NCI-H146 (cell line): ENCODE measurements at regions not wholly inside any gene's neighbourhood (a gene's known extent, or its start where the extent isn't known, plus 50 kb on each side); places are given as distances from the start of the nearest gene placed in this dataset.
"Not testable (repeated sequence)": the region's sequence is repeated elsewhere in the genome, so short reads cannot be mapped to it uniquely, and the experiment has no call there.

Experiments used
- DNase-seq: peaks from one replicate; lab custom pipeline; 2025; lab: John Stamatoyannopoulos, UW

DNA sequence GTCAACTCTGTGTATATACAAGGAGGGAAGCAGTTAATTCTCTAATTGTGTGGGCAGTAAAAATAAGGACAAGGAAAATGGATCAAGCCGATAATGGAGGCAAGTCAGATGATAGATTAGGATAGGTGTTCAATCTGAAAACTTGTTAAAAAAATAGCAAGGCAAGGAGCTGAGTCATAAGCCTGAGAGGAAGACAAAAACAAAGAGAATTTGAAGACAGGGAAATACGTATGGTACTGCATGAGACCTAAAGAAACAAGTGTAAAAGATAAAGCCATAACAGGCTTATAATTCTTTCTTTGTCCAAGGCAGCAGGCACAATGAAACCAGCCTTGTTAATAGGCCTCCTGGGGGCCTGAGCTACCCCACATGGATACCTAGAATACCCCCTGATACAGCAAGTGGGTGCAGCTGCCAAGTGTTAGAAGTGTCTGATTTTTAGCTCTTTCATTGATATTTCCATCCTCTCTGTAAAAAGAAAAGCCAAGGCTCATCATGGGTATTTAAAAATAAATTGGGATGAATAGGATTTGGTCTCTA, 1570.6 kb upstream of the LRRTM3 start:
- DNase-seq, result no peak

DNA sequence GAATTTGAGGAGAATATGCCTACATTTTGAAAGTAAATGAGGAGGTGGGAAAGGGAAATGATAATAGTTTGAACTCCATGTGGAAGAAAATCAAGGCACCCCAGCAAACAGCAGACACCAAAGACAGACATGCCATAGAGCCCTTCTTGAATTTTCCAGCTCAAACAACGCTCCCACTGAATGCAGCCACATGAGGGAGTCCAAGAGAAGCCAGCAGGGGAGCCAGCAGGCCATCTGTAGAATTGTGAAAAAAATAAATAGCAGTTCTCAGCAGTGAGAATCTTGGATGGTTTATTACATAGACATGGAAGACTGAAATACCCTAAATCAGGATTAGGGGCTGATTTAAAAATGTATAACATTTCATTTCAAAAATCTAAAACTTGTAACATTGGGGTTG, 1567.3 kb upstream of the LRRTM3 start:
- DNase-seq, result no peak

DNA sequence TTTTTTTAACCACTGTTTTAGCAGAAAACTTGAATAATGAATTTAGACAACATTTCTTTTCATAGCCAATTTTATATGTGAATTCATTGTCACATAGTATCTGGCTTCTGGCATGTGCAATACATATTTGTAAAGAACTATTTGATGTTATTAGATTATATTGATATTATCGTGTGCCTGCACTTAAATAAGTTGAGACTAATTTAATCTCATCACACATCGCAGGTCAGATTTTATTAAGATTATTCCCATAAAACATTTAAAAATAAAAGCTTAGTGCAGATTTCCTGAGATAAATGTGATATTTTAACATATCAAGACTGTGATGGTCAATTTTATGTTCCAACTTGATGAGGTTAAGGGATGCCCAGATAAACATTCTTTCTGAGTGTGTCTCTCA, 1565.3 kb upstream of the LRRTM3 start:
- DNase-seq, result no peak

DNA sequence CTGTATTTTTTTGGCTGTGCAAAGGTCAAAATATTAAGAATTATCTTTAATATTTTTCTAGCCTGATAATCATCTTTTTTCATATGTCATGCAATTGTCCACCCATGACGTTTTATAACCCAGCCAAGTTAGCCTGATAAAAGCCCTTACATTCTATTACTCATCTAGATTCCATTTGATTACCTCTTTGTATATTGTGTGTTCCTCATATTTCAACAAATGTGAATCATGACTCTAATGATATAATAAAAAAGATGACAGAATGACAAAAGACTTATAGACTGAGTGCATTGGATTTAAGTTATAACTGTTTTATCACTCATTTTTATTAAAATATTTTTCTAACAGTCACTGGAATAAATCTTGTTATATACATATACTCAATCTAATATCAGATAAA, 1560.0 kb upstream of the LRRTM3 start:
- DNase-seq, result no peak

DNA sequence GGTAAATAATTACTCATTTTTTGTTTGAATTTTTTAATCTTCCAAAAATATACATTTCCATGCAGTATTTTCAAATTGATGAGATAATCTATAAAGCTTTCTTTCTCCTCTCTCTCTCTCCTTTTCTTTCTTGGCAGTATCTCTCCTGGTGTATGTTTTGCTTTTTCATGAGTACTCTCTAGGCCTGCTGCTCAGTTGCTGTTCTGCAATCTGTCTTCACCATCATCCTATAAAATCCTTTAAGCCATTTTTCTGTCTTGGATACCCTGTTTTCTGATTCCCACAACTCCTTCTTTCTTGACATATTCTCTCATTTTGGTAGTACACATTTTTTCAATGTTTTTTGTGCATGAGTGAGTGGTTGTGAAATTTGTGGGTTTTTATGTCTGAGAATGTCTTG, 1558.1 kb upstream of the LRRTM3 start:
- DNase-seq, result no peak

DNA sequence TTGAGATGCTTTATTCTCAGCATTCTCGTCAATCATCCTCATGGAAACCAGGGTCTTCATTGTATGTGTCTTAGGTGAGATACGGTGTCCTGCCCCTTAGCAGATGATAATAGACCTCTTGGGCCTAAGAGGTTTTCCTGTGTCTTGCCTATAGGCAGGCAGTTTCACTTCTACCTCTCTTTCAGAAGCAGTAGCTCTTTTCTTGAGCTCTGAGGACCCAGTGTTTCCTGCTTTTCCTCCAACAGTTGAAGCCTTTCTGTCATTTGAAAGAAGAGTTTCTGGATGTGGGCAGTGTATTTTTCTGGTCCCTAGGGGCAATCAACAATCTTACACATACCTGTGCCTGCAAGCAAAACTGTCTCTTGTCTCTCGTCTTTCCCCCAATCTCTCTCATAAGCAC, 1550.3 kb upstream of the LRRTM3 start:
- DNase-seq, result no peak

DNA sequence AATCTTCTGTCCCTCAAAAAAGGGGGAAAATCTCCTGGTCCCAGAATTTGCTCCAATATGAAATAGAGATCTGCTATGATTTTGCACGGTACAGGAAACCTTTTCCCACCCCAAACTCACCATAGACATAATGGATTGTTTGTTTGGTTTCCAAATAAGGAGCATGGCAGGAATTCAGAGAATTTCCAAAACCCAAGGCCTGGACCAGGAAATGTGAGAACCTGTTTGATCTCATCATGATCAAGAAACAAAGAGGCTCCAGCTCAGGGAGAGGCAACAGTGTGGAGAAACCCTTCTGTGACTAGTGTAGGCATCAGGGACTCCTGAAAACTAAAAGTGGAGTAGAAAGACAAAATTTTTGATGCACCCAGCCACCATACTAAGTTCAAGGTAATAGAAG, 1548.1 kb upstream of the LRRTM3 start:
- no peak for DNase-seq

DNA sequence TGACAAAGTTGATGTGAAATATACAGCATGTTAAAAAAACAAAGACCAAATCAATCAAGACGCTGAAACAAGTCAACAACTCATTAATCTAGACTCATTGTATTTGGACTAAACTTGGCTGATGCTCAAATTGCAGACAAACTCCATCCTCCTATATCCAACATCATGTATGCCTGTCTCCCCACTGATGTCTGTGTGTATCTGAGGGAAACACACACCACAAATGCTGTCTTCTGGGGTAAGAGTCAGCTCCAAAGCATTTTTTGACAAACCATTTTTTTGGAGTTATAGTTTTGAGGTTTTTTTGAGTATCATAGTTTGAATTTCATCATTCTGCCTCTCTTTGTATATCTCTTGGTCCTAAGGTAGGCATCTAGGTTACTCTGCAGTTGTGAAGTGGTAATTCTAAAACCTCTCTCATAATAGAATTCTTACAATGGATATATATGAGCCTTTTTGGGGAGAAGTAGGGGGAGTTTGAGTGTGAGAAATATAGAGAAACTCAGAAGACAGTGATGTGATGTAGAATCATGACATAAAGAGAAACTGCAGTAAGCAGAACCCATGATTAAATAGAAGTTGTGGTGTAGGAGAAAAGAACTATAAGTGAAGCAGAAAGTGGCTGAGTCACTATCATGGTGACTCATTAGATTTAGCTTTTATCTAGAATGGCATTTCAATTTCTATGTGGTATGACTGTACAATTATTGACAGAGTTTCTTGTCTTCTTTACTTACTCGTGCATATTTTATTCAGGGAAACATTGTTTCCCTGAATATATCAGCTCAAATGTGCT, 1531.1 kb upstream of the LRRTM3 start:
- DNase-seq, result no peak

DNA sequence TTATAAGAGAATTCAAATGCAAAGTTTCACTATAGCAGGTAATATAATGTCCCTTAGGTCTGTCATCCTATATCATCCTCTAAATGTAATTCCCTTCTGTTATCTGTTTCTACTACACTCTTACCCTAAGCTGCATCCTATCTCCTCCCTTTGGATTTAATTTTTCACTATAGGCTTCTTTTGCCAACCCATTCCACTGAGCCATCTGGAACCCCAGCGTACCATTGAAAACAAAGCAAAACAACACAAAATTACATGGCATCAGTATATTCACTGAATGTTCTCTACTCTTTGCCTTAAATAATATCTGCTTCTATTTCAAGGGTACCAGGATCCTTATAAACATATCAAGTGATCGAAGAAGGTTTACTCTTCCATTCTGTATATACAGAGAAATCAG, 1530.2 kb upstream of the LRRTM3 start:
- DNase-seq, result no peak

DNA sequence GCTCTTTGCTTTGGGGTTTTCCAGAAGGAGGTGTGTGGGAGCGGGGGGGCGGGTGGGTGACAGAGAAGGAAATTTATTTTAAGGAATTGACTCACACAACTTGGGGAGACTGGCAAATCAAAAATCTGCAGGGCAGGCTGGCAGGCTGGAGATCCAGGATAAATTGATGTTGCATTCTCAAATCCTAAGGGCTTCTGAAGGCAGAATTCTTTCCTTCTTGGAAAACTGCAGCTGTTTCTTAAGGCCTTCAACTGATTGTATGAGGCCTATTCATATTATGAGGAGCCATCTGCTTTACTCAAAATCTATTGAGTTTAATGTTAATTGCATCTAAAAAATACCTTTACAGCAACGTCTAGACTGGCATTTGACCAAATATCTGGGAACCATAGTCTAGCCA, 1528.8 kb upstream of the LRRTM3 start:
- no peak for DNase-seq

DNA sequence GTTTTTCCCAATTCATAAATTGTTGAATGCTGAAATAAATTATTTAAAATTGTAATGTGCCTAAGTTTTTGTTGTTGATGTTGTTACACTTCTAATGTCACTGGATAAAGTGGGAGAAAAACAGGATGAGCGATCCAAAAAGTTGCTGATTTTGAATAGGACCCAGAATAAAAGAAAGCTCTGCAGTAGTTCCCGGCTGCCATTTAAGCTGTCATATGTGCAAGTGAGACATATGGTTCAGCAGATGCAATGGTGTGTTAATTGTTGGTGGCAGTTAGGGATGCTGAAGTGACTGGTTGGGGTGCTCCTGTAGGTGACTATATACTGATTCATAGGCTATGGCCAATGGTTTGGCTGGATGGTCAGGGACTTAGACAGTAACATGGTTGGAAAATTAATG, 1517.4 kb upstream of the LRRTM3 start:
- no peak for DNase-seq

DNA sequence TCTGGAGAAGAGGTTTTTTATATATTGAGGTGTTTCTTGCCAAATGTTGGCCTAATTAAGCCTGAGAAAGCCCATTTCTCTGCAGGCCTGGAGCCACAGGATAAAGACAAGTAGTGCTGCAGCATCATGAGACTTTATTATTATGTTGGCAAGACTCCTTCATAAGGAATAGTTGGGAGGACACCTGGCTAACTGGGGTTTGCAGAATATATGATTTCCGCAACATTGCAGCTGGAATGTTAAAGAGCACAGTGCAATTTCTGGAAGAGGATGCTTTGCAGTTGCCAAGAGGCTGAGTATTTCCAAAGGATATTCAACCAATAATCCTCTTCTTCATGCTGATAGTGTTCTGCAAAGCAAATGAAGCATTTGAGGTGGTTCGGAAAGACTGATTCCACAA, 1512.8 kb upstream of the LRRTM3 start:
- DNase-seq, result no peak

DNA sequence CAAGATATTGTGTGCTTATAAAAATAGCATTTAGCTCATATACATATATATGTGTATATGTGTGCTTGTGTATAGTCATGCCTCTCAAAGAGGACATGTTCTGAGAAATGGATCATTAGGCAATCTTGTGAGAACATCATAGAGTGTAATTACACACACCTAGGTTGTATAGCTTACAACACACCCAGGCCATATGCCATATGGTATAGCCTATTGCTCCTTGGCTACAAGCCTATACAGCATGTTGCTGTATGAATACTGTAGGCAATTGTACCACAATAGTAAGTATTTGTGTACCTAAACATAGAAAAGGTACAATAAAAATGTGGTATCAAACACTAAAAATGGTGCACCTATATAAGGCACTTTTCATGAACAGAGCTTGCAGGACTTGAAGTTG, 1510.5 kb upstream of the LRRTM3 start:
- DNase-seq, result no peak

DNA sequence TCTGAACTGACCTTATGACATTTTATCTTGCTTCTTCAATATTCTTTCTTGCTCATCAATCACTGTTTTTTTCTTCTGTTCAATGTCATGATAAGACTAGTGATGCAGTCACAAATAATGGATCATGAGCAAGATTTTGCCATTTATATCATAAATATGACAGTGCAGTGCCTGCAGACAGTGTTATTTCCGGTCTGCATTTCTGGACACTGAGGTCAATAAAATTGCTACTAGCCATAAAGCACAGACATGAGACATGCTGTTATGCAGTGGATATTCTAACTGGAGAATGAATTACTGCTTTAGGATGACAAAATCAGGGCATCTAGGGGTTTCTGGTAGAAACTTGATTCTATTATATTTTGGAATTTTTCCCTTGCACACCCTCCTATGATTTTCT, 1509.7 kb upstream of the LRRTM3 start:
- DNase-seq, result no peak

DNA sequence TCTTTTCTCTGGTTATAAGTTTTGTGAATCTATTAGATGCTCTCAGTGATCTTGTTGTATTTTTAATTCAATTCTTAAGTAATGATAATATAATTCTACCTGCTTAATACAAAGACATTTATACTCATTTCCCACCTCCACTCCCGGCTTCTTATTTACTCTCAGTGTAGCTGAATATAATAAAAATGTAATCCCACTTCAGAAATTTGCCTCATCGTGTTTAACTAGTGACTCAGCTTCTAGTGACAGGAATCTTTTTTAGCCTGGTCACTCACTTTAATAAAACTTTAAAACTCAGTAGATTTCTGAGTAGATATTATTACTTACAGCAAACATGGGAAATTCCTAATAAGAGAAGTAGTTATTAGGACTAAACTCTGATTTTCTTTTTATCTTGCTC, 1506.2 kb upstream of the LRRTM3 start:
- DNase-seq, result no peak

DNA sequence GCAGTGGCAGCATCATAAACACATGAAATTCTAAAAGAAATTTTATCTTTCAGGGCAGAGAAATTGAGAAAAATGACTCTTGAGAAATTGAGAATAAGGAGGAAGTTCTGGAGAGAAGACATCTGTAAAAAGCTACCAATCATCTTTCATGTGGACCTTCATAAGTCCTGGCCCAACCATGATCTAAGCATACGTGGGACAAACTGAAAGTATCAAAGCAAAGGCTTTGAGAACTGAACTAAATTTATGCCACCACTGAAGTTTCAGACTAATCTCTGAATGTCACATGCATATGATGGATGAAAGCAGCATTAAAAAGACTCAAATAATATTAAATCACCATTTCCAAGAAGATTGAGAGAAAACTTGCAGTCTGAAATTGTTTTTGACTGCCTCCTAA, 1502.8 kb upstream of the LRRTM3 start:
- no peak for DNase-seq

DNA sequence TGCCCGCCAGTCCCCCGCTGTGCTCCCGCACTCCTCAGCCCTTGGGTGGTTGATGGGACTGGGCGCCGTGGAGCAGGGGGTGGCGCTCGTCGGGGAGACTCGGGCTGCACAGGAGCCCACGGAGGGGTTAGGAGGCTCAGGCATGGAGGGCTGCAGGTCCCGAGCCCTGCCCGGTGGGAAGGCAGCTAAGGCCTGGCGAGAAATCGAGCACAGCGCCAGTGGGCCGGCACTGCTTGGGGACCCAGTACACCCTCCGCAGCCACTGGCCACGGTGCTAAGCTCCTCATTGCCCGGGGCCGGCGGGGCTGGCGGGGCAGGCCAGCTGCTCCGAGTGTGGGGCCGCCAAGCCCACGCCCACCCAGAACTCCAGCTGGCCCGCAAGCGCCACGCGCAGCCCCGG, 1496.5 kb upstream of the LRRTM3 start:
- DNase-seq, result not testable (repeated sequence)

DNA sequence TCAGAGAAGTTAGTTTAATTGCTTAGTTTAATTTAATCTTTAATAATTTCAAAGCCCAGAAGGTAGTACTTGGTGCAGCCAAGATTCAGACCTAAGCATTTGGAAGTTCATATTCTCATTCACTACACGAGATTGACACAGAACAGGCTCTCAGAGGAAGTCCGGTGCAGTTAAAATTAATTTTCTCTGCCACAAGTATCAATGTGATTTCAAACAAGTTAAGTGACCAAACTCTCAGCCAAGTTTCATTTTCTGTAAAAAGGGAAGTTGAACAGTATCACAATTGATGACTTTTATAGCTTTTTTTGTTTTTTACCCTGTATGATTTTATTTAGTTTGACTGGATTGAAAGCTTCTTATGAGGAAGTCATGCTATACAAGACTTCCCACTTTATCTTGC, 1494.9 kb upstream of the LRRTM3 start:
- no peak for DNase-seq

DNA sequence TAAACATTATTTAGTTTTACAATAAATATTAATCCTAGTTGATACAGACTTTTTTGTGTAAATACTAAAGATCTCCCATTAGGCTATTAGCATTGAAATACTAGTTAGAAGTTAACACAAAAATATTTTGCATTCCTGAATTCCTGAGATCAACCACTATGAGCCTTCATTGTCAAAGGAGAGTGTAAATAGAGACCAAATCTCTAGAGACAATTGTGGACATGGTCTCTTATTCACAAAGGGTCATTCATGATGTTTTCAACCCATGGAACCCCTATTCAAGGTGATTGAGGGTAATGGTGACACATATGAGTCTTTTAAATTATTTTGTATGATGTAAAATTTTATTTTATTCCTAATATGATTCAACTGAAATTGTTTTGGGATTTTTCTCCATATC, 1454.8 kb upstream of the LRRTM3 start:
- DNase-seq, result no peak

DNA sequence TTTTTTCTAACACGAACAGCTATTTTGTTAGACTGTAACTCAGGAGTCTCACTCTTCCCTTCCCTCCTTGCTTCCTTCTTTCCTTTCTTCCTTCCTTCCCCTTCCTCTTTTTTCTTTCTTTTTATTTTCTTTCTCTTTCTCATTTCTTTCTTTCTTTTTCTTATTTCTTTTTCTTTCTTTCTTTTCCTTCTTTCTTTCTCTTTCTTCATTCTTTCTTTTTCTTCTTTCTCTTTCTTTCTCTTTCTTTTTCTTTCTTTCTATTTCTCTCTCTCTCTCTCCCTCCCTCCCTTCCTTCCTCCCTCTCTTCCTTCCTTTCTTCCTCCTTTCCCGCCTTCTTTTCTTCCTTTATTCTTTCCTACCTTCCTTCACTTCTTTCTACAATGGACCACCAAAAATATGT, 1443.0 kb upstream of the LRRTM3 start:
- no peak for DNase-seq

DNA sequence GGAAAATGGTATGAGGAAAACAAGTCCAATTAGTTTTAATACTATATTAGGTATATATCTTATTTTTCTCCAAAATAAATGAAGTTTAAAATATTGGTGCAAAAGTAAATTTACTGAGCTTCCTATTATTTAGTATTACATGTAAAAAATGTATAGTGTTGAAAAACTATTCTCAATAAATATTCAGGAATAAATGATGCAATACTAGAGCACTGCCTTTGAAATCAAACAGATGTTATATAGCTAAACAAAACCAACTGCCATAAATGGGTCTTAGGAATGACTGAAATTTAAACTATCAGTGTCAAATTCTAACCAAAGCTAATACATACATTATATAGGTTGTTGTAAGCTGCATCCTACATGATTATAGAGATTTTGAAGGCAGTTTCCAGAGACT, 1434.0 kb upstream of the LRRTM3 start:
- DNase-seq, result no peak

DNA sequence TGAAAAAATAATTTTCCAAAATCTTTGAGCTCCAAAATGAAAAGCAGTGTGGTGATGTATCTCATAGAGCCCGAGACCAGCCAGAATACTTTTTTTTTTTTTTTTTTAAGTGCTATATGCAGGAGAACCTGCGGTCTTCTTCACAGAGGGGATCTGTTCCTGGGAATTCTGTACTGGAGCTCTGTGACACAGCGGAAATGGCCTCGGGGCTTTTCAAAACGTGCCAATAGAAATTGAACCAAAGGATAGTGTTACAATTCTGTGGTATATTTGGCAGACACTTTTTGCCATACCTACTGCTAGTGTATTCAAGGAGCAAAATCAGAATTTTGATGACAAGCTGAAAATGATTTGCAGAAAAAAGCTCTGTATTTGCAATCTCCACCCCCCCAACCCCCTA, 1429.3 kb upstream of the LRRTM3 start:
- no peak for DNase-seq

DNA sequence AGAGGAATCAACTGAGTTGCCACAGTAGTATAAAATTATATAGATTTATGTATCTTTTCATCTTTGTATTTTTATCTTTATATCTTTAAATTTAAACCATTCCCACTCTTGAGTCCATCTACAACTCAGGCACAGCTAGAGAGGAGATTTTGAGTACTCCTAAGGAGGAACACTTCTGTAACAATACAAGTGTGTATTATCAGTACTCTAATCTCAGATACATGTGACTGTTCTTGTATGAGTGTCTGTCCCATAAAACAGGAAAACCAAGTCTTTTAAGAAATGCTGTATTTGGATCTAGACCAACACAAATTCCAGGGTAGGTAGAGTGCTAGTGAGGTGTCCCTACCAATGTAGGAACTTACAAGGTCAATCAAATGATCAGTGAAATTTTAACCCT, 1428.0 kb upstream of the LRRTM3 start:
- no peak for DNase-seq

DNA sequence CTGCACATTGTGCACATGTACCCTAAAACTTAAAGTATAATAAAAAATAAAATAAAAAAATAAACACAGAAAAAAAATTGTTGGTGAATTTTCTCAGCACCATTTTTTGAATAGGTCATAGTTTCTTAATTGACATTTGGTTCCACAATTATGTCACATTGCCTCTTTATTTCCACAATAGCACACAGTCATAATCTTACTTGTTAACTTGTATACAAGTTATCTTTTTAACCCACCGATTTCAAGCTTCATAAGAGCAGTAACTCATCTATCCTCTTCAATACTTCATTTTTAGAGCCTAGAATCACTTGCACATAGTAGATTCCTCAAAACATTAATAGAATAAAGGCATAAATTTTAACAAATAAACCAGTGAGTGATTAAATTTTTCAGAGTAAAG, 1425.1 kb upstream of the LRRTM3 start:
- DNase-seq, result no peak
